B cell (primary cell): ENCODE measurements at regions not wholly inside any gene's neighbourhood (a gene's known extent, or its start where the extent isn't known, plus 50 kb on each side); places are given as distances from the start of the nearest gene placed in this dataset.
"Not testable (repeated sequence)": the region's sequence is repeated elsewhere in the genome, so short reads cannot be mapped to it uniquely, and the experiment has no call there.

ENCODE experiments used
- ATAC-seq: fragments of 200-7000 bp; cut with Tn5 transposase; one replicate; pipeline ENCODE4 v1.10.0; 2021; ENCODE audit warnings: low read depth, mild to moderate bottlenecking, moderate number of reproducible peaks, moderate library complexity
- CTCF ChIA-PET: fragments of 350-600 bp; sonication (Branson Sonifier 250); formaldehyde crosslinking; loops from one replicate; lab custom pipeline; 2021; ENCODE audit warnings: antibody characterized with exemption, inconsistent platforms; lab: Charles Lee
- POLR2A ChIA-PET: fragments of 350-600 bp; sonication (Branson Sonifier 250); formaldehyde crosslinking; loops from one replicate; lab custom pipeline; 2021; ENCODE audit warnings: antibody characterized with exemption; lab: Charles Lee
- DNase-seq: peaks from one replicate; pipeline ENCODE4 v3.0.0; 2013
- H2AFZ ChIP-seq: 2 replicates; pipeline ENCODE4 v1.6.1; 2012; ENCODE audit warnings: mild to moderate bottlenecking, low read depth, low read length; ENCODE audit not compliant: insufficient read depth, poor library complexity, severe bottlenecking
- H3K27ac ChIP-seq, 2 donors: 1 replicate in 1 of 2; 2 replicates in 1 of 2; pipeline ENCODE4 v1.5.1; 2012 to 2013; ENCODE audit warnings: low read length in 2 of 2, mild to moderate bottlenecking in 2 of 2, moderate library complexity in 1 of 2
- H3K27me3 ChIP-seq, 4 experiments: fragments of 200-600 bp in 1 of 4; sonication (generic) in 1 of 4; replicated peaks in 1 of 4; 1 replicate in 2 of 4; 2 replicates in 2 of 4; pipeline versions ENCODE4 v1.6.1 to v1.7.0; 2013 to 2016; ENCODE audit warnings: low read length in 3 of 4, mild to moderate bottlenecking in 2 of 4, mixed read lengths in 1 of 4, moderate library complexity in 1 of 4; ENCODE audit not compliant: insufficient read depth in 4 of 4, control insufficient read depth in 3 of 4; ENCODE audit errors: control extremely low read depth in 1 of 4
- H3K36me3 ChIP-seq, 2 experiments: replicated peaks in 1 of 2; 1 replicate in 1 of 2; 2 replicates in 1 of 2; pipeline versions ENCODE4 v1.6.1 to v1.7.1; 2013; ENCODE audit warnings: low read length in 1 of 2; ENCODE audit not compliant: insufficient read depth in 2 of 2, control insufficient read depth in 1 of 2; ENCODE audit errors: control extremely low read depth in 1 of 2, extremely low read depth in 1 of 2
- H3K4me1 ChIP-seq, 2 donors: fragments of 200-600 bp in 1 of 2; sonication (generic) in 1 of 2; 1 replicate in 1 of 2; 2 replicates in 1 of 2; pipeline versions ENCODE4 v1.5.1 to v1.6.1; 2013 to 2017; ENCODE audit warnings: low read length in 2 of 2; ENCODE audit not compliant: control insufficient read depth in 2 of 2, insufficient read depth in 2 of 2
- H3K4me2 ChIP-seq: replicated peaks from 2 replicates; pipeline ENCODE3; 2012; ENCODE audit warnings: mild to moderate bottlenecking, low read depth, low read length; ENCODE audit not compliant: poor library complexity, severe bottlenecking
- H3K4me3 ChIP-seq, 5 experiments: fragments of 200-600 bp in 1 of 5; sonication (generic) in 1 of 5; 1 replicate in 3 of 5; 2 replicates in 2 of 5; pipeline versions ENCODE4 v1.5.1 to v1.7.0; 2011 to 2016; ENCODE audit warnings: low read length in 4 of 5, mild to moderate bottlenecking in 4 of 5, low read depth in 2 of 5, control low read depth in 1 of 5, moderate library complexity in 1 of 5; ENCODE audit not compliant: insufficient read depth in 1 of 5; ENCODE audit errors: control extremely low read depth in 1 of 5, extremely low read depth in 1 of 5
- H3K79me2 ChIP-seq: fragments of 200-600 bp; sonication (generic); one replicate; pipeline ENCODE4 v1.6.0; 2016; ENCODE audit warnings: low read length; ENCODE audit not compliant: control insufficient read depth, insufficient read depth
- H3K9ac ChIP-seq: fragments of 200-600 bp; sonication (generic); 2 replicates; pipeline ENCODE4 v1.6.1; 2017; ENCODE audit warnings: mild to moderate bottlenecking, low read length, moderate library complexity
- H3K9me3 ChIP-seq, 3 donors: one replicate each; pipeline versions ENCODE4 v1.6.1 to v1.7.1; 2013; ENCODE audit warnings: low read length in 2 of 3; ENCODE audit not compliant: control insufficient read depth in 2 of 3, insufficient read depth in 1 of 3; ENCODE audit errors: control extremely low read depth in 1 of 3
- H4K20me1 ChIP-seq: 2 replicates; pipeline ENCODE4 v1.6.0; 2012; ENCODE audit warnings: mild to moderate bottlenecking, low read length; ENCODE audit not compliant: insufficient read depth, control insufficient read depth, poor library complexity, severe bottlenecking
- H3K27ac Mint-ChIP-seq: one replicate; pipeline ENCODE4 v1.8.0; 2021; ENCODE audit warnings: mixed read lengths
- H3K27me3 Mint-ChIP-seq: one replicate; pipeline ENCODE4 v1.8.0; 2021; ENCODE audit warnings: mixed read lengths
- H3K4me1 Mint-ChIP-seq: one replicate; pipeline ENCODE4 v1.8.0; 2021; ENCODE audit warnings: mixed read lengths
- H3K4me3 Mint-ChIP-seq: one replicate; pipeline ENCODE4 v1.8.0; 2021; ENCODE audit warnings: mixed read lengths
- H3K9me3 Mint-ChIP-seq: one replicate; pipeline ENCODE4 v1.8.0; 2022; ENCODE audit warnings: mixed read lengths; ENCODE audit not compliant: insufficient read depth
- EZH2 ChIP-seq: IDR thresholded peaks from 2 replicates; pipeline ENCODE4 v1.6.1; 2012; ENCODE audit warnings: borderline replicate concordance, low read depth, mild to moderate bottlenecking, moderate library complexity, low read length; ENCODE audit not compliant: insufficient read depth, poor library complexity, severe bottlenecking
- WGBS: methylation state at CpG from one replicate; pipeline ENCODE4 v1.1.5; 2013; ENCODE audit warnings: missing lambda C conversion rate; ENCODE audit not compliant: insufficient coverage; 5-methylcytosine and 5-hydroxymethylcytosine counted together
- intact Hi-C: fragments of 100-400 bp; cut with micrococcal nuclease; formaldehyde crosslinking; loops from one replicate; pipeline ENCODE4 v1.10.0; 2022
- TF ChIP-seq, protein P1 (sequence below): fragments of 200-600 bp; IDR thresholded peaks from one replicate; pipeline ENCODE4 v1.8.0; 2022; ENCODE audit warnings: antibody characterized with exemption, mild to moderate bottlenecking

DNA sequence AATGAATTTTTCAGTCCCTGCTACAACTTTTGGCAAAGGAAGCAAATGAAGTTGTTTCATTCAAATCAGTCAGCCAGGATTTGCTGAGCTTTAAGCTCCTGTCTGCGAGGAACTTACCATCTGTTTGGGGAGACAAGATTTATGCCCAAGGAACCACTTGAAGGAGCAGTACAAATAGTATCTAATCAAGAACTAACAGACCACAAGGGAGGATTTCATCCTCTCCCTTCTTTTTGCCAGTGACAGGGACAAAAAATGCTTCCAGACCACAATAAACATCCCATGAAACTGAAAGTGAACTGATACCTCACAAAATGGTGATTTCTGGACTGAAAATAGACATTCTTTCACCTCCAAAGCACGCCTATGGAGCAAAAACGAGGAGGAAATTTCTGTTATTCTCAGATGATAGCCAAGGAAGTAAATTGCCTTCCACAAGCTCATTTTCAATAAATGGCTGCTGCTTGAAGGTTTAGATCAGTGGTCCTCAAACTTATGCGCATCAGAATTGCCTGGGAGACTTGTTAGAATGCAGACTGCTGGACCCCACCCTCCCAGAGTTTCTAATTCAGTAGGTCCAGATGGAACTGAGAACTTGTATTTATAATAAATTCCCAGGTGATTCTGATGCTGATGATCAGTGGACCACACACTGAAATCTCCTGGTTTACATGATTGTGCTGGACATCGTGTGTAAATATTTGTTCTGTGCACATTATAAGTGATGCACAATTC, 202.4 kb upstream of the GADL1 start:
- peaks cover 9% of the 10 kb centered on the region for H3K27me3 Mint-ChIP-seq
- Histone ChIP-seq H2AFZ (peak overlapping the region; percentile 55), H3K9ac (no peak overlapping the region), H3K27me3 (no peaks in the 10 kb centered on the region), H3K27ac (no peak overlapping the region), H3K36me3 (no peaks in the 10 kb centered on the region), H3K4me3 (no peak overlapping the region), H3K4me1 (peaks cover 6 to 8% of the 10 kb centered on the region in 2 donors), H4K20me1 (no peaks in the 10 kb centered on the region), H3K4me2 (peak overlapping the region; percentile 20), H3K79me2 (no peaks in the 10 kb centered on the region), H3K9me3 (no peaks in the 10 kb centered on the region)
- no peaks in the 10 kb centered on the region for H3K9me3 Mint-ChIP-seq
- ATAC-seq, result no peak
- H3K4me1 Mint-ChIP-seq, result peaks cover 10% of the 10 kb centered on the region
- no peak for DNase-seq
- no peak for TF ChIP-seq EZH2
- TF ChIP-seq, protein P1, sequence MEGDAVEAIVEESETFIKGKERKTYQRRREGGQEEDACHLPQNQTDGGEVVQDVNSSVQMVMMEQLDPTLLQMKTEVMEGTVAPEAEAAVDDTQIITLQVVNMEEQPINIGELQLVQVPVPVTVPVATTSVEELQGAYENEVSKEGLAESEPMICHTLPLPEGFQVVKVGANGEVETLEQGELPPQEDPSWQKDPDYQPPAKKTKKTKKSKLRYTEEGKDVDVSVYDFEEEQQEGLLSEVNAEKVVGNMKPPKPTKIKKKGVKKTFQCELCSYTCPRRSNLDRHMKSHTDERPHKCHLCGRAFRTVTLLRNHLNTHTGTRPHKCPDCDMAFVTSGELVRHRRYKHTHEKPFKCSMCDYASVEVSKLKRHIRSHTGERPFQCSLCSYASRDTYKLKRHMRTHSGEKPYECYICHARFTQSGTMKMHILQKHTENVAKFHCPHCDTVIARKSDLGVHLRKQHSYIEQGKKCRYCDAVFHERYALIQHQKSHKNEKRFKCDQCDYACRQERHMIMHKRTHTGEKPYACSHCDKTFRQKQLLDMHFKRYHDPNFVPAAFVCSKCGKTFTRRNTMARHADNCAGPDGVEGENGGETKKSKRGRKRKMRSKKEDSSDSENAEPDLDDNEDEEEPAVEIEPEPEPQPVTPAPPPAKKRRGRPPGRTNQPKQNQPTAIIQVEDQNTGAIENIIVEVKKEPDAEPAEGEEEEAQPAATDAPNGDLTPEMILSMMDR, result no peak
- ChIA-PET POLR2A (no interaction called here), CTCF (no interaction called here)
- no peak overlapping the region for H3K4me3 Mint-ChIP-seq
- 0% methylated on average over 1 of the region's 5 CpGs for WGBS
- intact Hi-C loops, result no loop called here
- no peak overlapping the region for H3K27ac Mint-ChIP-seq

DNA sequence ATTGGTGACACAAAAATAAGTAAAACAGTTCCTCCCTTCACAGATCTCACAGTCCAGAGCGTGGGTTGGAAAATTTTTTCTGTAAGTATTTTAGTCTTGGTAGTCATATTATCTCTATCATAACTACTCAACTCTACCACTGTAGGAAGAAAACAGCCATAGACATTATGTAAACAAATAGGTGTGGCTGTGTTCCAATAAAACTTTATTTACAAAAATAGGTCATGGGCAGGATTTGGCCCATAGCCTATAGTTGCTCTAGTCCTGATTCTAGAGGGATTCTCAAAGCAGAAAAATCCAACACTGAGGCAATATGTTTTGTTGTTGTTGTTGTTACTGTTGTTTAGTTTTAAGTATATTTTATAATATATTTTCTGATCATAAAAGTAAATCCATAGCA, 206.1 kb upstream of the GADL1 start:
- Histone ChIP-seq H2AFZ (no peak overlapping the region), H3K4me3 (no peak overlapping the region), H3K9me3 (no peaks in the 10 kb centered on the region), H3K79me2 (no peaks in the 10 kb centered on the region), H3K4me2 (no peak overlapping the region), H3K27ac (no peak overlapping the region), H3K27me3 (no peaks in the 10 kb centered on the region), H3K9ac (no peak overlapping the region), H4K20me1 (no peaks in the 10 kb centered on the region), H3K4me1 (peaks cover 6 to 8% of the 10 kb centered on the region in 2 donors), H3K36me3 (no peaks in the 10 kb centered on the region)
- CTCF ChIA-PET, result no interaction called here
- Mint-ChIP-seq H3K27ac (no peak overlapping the region), H3K4me1 (peaks cover 10% of the 10 kb centered on the region), H3K27me3 (peaks cover 4% of the 10 kb centered on the region), H3K9me3 (no peaks in the 10 kb centered on the region), H3K4me3 (no peak overlapping the region)
- no CpG with 5 or more reads among the region's 1 CpG for WGBS
- intact Hi-C loops, result no loop called here
- no peak for DNase-seq
- no peak for ATAC-seq
- POLR2A ChIA-PET, result no interaction called here
- TF ChIP-seq, protein P1, result no peak
- TF ChIP-seq EZH2, result no peak

DNA sequence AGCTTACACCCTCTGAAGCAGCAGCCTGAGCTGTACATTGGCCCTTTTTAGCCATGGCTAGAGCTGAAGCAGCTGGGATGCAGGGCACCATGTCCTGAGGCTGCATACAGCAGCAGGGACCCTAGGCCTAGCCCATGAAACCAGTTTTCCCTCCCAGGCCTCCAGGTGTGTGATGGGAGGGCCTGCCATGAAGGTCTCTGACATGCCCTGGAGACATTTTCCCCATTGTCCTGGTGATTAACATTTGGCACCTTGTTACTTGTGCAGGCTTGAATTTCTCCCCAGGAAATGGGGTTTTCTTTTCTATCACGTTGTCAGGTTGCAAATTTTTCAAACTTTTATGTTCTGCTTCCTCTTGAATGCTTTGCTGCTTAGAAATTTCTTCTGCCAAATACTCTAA, 206.8 kb upstream of the GADL1 start:
- H3K4me1 ChIP-seq, ATAC-seq, H3K27me3 Mint-ChIP-seq, POLR2A ChIA-PET, H3K4me3 Mint-ChIP-seq, H3K27ac ChIP-seq, H3K36me3 ChIP-seq, H3K4me1 Mint-ChIP-seq, intact Hi-C loops, CTCF ChIA-PET, H3K27ac Mint-ChIP-seq, H3K79me2 ChIP-seq, H3K4me2 ChIP-seq, H2AFZ ChIP-seq, H3K9ac ChIP-seq, DNase-seq, H4K20me1 ChIP-seq, H3K9me3 Mint-ChIP-seq, H3K9me3 ChIP-seq, H3K27me3 ChIP-seq, H3K4me3 ChIP-seq: not testable (repeated sequence)
- WGBS, result 11% methylated on average over 1 of the region's 1 CpG
